SK-N-SH (cell line): ENCODE measurements at regions not wholly inside any gene's neighbourhood (a gene's known extent, or its start where the extent isn't known, plus 50 kb on each side); places are given as distances from the start of the nearest gene placed in this dataset.

Experiments used
- CTCF ChIA-PET: fragments of 300-600, 350-600 bp; formaldehyde crosslinking; extraction: SDS; loops from one replicate; lab custom pipeline; 2021; lab: Yijun Ruan, JAX
- POLR2A ChIA-PET: fragments of 350-600 bp; sonication (Branson Sonifier 250); formaldehyde crosslinking; extraction: SDS; loops from one replicate; lab custom pipeline; 2020; ENCODE audit warnings: antibody characterized with exemption, inconsistent platforms; lab: Yijun Ruan, JAX
- DNase-seq: peaks from one replicate; pipeline ENCODE4 v3.0.0; 2012
- H2AFZ ChIP-seq: fragments of 200-600 bp; sonication (generic); 2 replicates; pipeline ENCODE4 v1.8.1; 2016; ENCODE audit warnings: antibody characterized with exemption, mild to moderate bottlenecking, low read depth
- H3F3A ChIP-seq: fragments of 200-600 bp; sonication (generic); replicated peaks from 2 replicates; pipeline ENCODE3; 2016; ENCODE audit warnings: antibody characterized with exemption, mild to moderate bottlenecking; ENCODE audit not compliant: insufficient read depth
- H3K27ac ChIP-seq, 2 experiments: fragments of 200-500 bp in 1 of 2; fragments of 200-600 bp in 1 of 2; sonication (Bioruptor generic) in 1 of 2; sonication (generic), shearing (Covaris generic) in 1 of 2; 2 replicates each; pipeline versions ENCODE4 v1.5.1 to v1.6.1; 2014 to 2016; ENCODE audit warnings: low read depth in 2 of 2, inconsistent platforms in 1 of 2, low read length in 1 of 2, mild to moderate bottlenecking in 1 of 2, mixed read lengths in 1 of 2
- H3K27me3 ChIP-seq: fragments of 200-600 bp; sonication (generic), shearing (Covaris generic); 2 replicates; pipeline ENCODE4 v1.6.1; 2016; ENCODE audit warnings: mixed run types; ENCODE audit not compliant: insufficient read depth
- H3K36me3 ChIP-seq, 2 experiments: fragments of 200-500 bp in 1 of 2; fragments of 200-600 bp in 1 of 2; sonication (Bioruptor generic) in 1 of 2; sonication (generic) in 1 of 2; replicated peaks in 1 of 2; 2 replicates each; pipeline versions ENCODE3 to v1.5.1; 2014 to 2016; ENCODE audit warnings: low read length in 1 of 2, mild to moderate bottlenecking in 1 of 2; ENCODE audit not compliant: insufficient read depth in 2 of 2, control insufficient read depth in 1 of 2
- H3K4me1 ChIP-seq, 2 experiments: fragments of 200-500 bp in 1 of 2; fragments of 200-600 bp in 1 of 2; sonication (Bioruptor generic) in 1 of 2; sonication (generic), shearing (Covaris generic) in 1 of 2; 2 replicates each; pipeline versions ENCODE4 v1.5.1 to v1.6.1; 2014 to 2016; ENCODE audit warnings: low read depth in 1 of 2, low read length in 1 of 2, mixed run types in 1 of 2; ENCODE audit not compliant: insufficient read depth in 2 of 2, control insufficient read depth in 1 of 2
- H3K4me2 ChIP-seq: fragments of 200-600 bp; sonication (generic), shearing (Covaris generic); 2 replicates; pipeline ENCODE4 v1.6.1; 2017; ENCODE audit warnings: mixed run types
- H3K4me3 ChIP-seq, 2 experiments: fragments of 200-500 bp in 1 of 2; fragments of 200-600 bp in 1 of 2; sonication (Bioruptor generic) in 1 of 2; sonication (generic), shearing (Covaris generic) in 1 of 2; 2 replicates each; pipeline versions ENCODE4 v1.5.1 to v1.8.1; 2014 to 2016; ENCODE audit warnings: low read depth in 2 of 2, inconsistent platforms in 1 of 2, low read length in 1 of 2, mild to moderate bottlenecking in 1 of 2, mixed read lengths in 1 of 2, moderate library complexity in 1 of 2
- H3K79me2 ChIP-seq: fragments of 200-600 bp; sonication (generic); 2 replicates; pipeline ENCODE4 v1.8.1; 2017; ENCODE audit warnings: mild to moderate bottlenecking; ENCODE audit not compliant: insufficient read depth
- H3K9ac ChIP-seq: fragments of 200-600 bp; sonication (generic); 2 replicates; pipeline ENCODE4 v1.6.1; 2017; ENCODE audit warnings: mixed run types
- H3K9me2 ChIP-seq: fragments of 200-600 bp; sonication (generic); 2 replicates; pipeline ENCODE4 v1.6.1; 2017; ENCODE audit warnings: mixed run types
- H3K9me3 ChIP-seq: fragments of 200-600 bp; sonication (generic); 2 replicates; pipeline ENCODE4 v1.6.1; 2017; ENCODE audit warnings: mixed run types, mild to moderate bottlenecking, moderate library complexity
- H4K20me1 ChIP-seq: fragments of 200-600 bp; sonication (generic); 2 replicates; pipeline ENCODE4 v1.6.1; 2017; ENCODE audit warnings: mild to moderate bottlenecking, mixed run types; ENCODE audit not compliant: insufficient read depth
- ELF1 ChIP-seq: IDR thresholded peaks from 2 replicates; pipeline ENCODE4 v1.4.0; 2012
- EP300 ChIP-seq, 2 experiments: IDR thresholded peaks; 2 replicates each; pipeline versions ENCODE4 v1.4.0 to v1.6.1; 2012; ENCODE audit warnings: borderline replicate concordance in 1 of 2, low read depth in 1 of 2, low read length in 1 of 2
- EZH2phosphoT487 ChIP-seq: fragments of 200-600 bp; sonication (generic); IDR thresholded peaks from 2 replicates; pipeline ENCODE4 v1.6.1; 2017; ENCODE audit warnings: low read depth, mixed run types, mild to moderate bottlenecking, antibody characterized with exemption, moderate library complexity, borderline replicate concordance
- FOSL2 ChIP-seq: IDR thresholded peaks from 2 replicates; pipeline ENCODE4 v1.4.0; 2012; ENCODE audit warnings: low read depth, mild to moderate bottlenecking, moderate library complexity, borderline replicate concordance
- FOXJ3 ChIP-seq: sonication (generic); formaldehyde crosslinking; IDR thresholded peaks from 2 replicates; pipeline ENCODE4 v1.5.1; 2020; ENCODE audit warnings: mild to moderate bottlenecking, missing genetic modification reagents
- FOXM1 ChIP-seq: IDR thresholded peaks from 2 replicates; pipeline ENCODE4 v1.4.0; 2012; ENCODE audit warnings: low read depth, mild to moderate bottlenecking
- GABPA ChIP-seq: IDR thresholded peaks from 2 replicates; pipeline ENCODE4 v1.4.0; 2012; ENCODE audit warnings: low read depth, mild to moderate bottlenecking
- GATA2 ChIP-seq: sonication (generic); formaldehyde crosslinking; IDR thresholded peaks from 2 replicates; pipeline ENCODE4 v1.5.0; 2020; ENCODE audit warnings: mild to moderate bottlenecking, missing genetic modification reagents
- IRF3 ChIP-seq: fragments of 150-350 bp; IDR thresholded peaks from 2 replicates; pipeline ENCODE4 v1.6.1; 2016; ENCODE audit warnings: mild to moderate bottlenecking, low read depth, low read length
- MAX ChIP-seq: IDR thresholded peaks from 2 replicates; pipeline ENCODE4 v1.4.0; 2012; ENCODE audit warnings: low read depth
- MEF2A ChIP-seq: IDR thresholded peaks from 2 replicates; pipeline ENCODE4 v1.4.0; 2012; ENCODE audit warnings: low read depth, borderline replicate concordance
- RAD21 ChIP-seq: IDR thresholded peaks from 2 replicates; pipeline ENCODE4 v1.6.1; 2012; ENCODE audit warnings: mild to moderate bottlenecking, low read length
- REST ChIP-seq: IDR thresholded peaks from 2 replicates; pipeline ENCODE4 v1.6.1; 2012; ENCODE audit warnings: mild to moderate bottlenecking, low read depth, low read length, moderate library complexity
- RFX5 ChIP-seq: IDR thresholded peaks from 2 replicates; pipeline ENCODE4 v1.6.1; 2012; ENCODE audit warnings: mild to moderate bottlenecking, improper control_type of control experiment, low read length
- SMC3 ChIP-seq: IDR thresholded peaks from 2 replicates; pipeline ENCODE4 v1.6.1; 2012; ENCODE audit warnings: low read depth, low read length, improper control_type of control experiment
- TAF1 ChIP-seq: IDR thresholded peaks from 2 replicates; pipeline ENCODE4 v1.6.1; 2012; ENCODE audit warnings: low read depth, mild to moderate bottlenecking, low read length, moderate library complexity, borderline replicate concordance
- TCF12 ChIP-seq: IDR thresholded peaks from 2 replicates; pipeline ENCODE4 v1.4.0; 2012
- TEAD4 ChIP-seq: IDR thresholded peaks from 2 replicates; pipeline ENCODE4 v1.4.0; 2012; ENCODE audit warnings: mild to moderate bottlenecking, borderline replicate concordance; ENCODE audit not compliant: insufficient read depth
- USF2 ChIP-seq: fragments of 150-350 bp; IDR thresholded peaks from 2 replicates; pipeline ENCODE4 v1.6.1; 2017; ENCODE audit warnings: antibody characterized with exemption, low read length, low read depth, borderline replicate concordance
- YY1 ChIP-seq: IDR thresholded peaks from 2 replicates; pipeline ENCODE4 v1.4.0; 2012; ENCODE audit warnings: low read depth, mild to moderate bottlenecking
- ZBTB33 ChIP-seq: IDR thresholded peaks from 2 replicates; pipeline ENCODE4 v1.4.0; 2012; ENCODE audit warnings: low read depth, borderline replicate concordance
- WGBS: methylation state at CpG from one replicate; pipeline ENCODE4 v1.1.6; 2017; ENCODE audit warnings: low lambda C conversion rate; 5-methylcytosine and 5-hydroxymethylcytosine counted together

GRCh38 chr7:34501156-34501555 is 156.9 kb upstream of the NPSR1 start:
- 0% methylated on average over 1 of the region's 1 CpG for WGBS
- Histone ChIP-seq H3F3A (no peaks in the 10 kb centered on the region), H3K36me3 (no peaks in the 10 kb centered on the region), H2AFZ (no peak overlapping the region), H3K79me2 (no peaks in the 10 kb centered on the region), H3K4me3 (no peak overlapping the region), H3K9me2 (no peaks in the 10 kb centered on the region), H3K9me3 (no peaks in the 10 kb centered on the region), H3K4me2 (no peak overlapping the region), H3K9ac (no peak overlapping the region), H3K27me3 (no peaks in the 10 kb centered on the region; the same call in 1 of the 2 replicates), H4K20me1 (no peaks in the 10 kb centered on the region), H3K27ac (no peak overlapping the region), H3K4me1 (no peaks in the 10 kb centered on the region)
- CTCF ChIA-PET, result interaction anchor here (1.9 kb wide), 1 partner anchor 180 kb away, joined by 4 read pairs; no protein-coding TSS in a partner anchor
- DNase-seq, result no peak
- TF ChIP-seq EZH2phosphoT487, result no peak
- TF ChIP-seq REST, result no peak
- TF ChIP-seq GATA2 (CRISPR knock-in tag), result no peak
- no peak for TF ChIP-seq FOSL2
- TF ChIP-seq TAF1, result no peak
- no peak for TF ChIP-seq IRF3
- no peak for TF ChIP-seq MEF2A
- POLR2A ChIA-PET, result no interaction called here

- Histone ChIP-seq H3K4me3 (no peak overlapping the region), H4K20me1 (no peaks in the 10 kb centered on the region), H3K27me3 (no peaks in the 10 kb centered on the region; the same call in 1 of the 2 replicates), H3K4me2 (no peak overlapping the region), H3K27ac (no peak overlapping the region), H3K9me3 (no peaks in the 10 kb centered on the region), H3K9ac (no peak overlapping the region), H2AFZ (no peak overlapping the region), H3K9me2 (no peaks in the 10 kb centered on the region), H3K36me3 (no peaks in the 10 kb centered on the region), H3K4me1 (no peaks in the 10 kb centered on the region), H3F3A (no peaks in the 10 kb centered on the region), H3K79me2 (no peaks in the 10 kb centered on the region)
- no peak for DNase-seq
- TF ChIP-seq RAD21 (no peak), GATA2 (CRISPR knock-in tag) (no peak), TCF12 (no peak), RFX5 (no peak), ZBTB33 (no peak), YY1 (no peak), ELF1 (no peak), SMC3 (no peak), GABPA (no peak), FOXM1 (no peak), MAX (no peak), EP300 (IDR thresholded peaks at IDR 0.05; ENCODE audit: borderline replicate concordance in 1 of 2, low read depth in 1 of 2, low read length in 1 of 2) (no peak), USF2 (no peak), TEAD4 (no peak), FOXJ3 (CRISPR knock-in tag) (no peak)
- 3% methylated on average over 4 of the region's 4 CpGs for WGBS
- ChIA-PET POLR2A (no interaction called here), CTCF (no interaction called here)
Measured at GRCh38 chr7:34507191-34507590, 150.8 kb upstream of the NPSR1 start.
